Natural killer cell treated with Interleukin-12 subunit alpha and Interleukin-12 subunit beta and Interleukin-15 and Interleukin-18, amount 100 ng/mL, for 72 hours (primary cell): ENCODE measurements at regions not wholly inside any gene's neighbourhood (a gene's known extent, or its start where the extent isn't known, plus 50 kb on each side); places are given as distances from the start of the nearest gene placed in this dataset.

Source experiments
- ATAC-seq, 2 donors: fragments of 150-1000 bp; cut with Tn5 transposase in 1 of 2; sonication (Bioruptor Pico), chemical (Tn5 transposase) in 1 of 2; 2 replicates each; pipeline ENCODE4 v1.10.0; 2021
- DNase-seq: peaks from one replicate; pipeline ENCODE4 v3.0.0; 2022; ENCODE audit warnings: low spot score
- H3K27ac Mint-ChIP-seq, 2 donors: 1 replicate in 1 of 2; 2 replicates in 1 of 2; pipeline ENCODE4 v1.8.0; 2022; ENCODE audit warnings: mixed read lengths in 2 of 2, mild to moderate bottlenecking in 1 of 2, moderate library complexity in 1 of 2
- H3K27me3 Mint-ChIP-seq, 2 donors: 1 replicate in 1 of 2; 2 replicates in 1 of 2; pipeline ENCODE4 v1.8.0; 2022; ENCODE audit warnings: mixed read lengths in 2 of 2
- H3K36me3 Mint-ChIP-seq: one replicate; pipeline ENCODE4 v1.8.0; 2022; ENCODE audit warnings: mixed read lengths
- H3K4me1 Mint-ChIP-seq, 2 donors: 1 replicate in 1 of 2; 2 replicates in 1 of 2; pipeline ENCODE4 v1.8.0; 2022; ENCODE audit warnings: low read depth in 2 of 2, mixed read lengths in 2 of 2, mild to moderate bottlenecking in 1 of 2
- H3K4me3 Mint-ChIP-seq: one replicate; pipeline ENCODE4 v1.8.0; 2022; ENCODE audit warnings: mixed read lengths
- H3K9me3 Mint-ChIP-seq: 2 replicates; pipeline ENCODE4 v1.8.0; 2022; ENCODE audit warnings: mixed read lengths

GRCh38 chr6:66662721-66663507 lies 955.9 kb upstream of the EYS start:
- Mint-ChIP-seq H3K27me3 (no peaks in the 10 kb centered on the region), H3K27ac (no peak overlapping the region), H3K36me3 (no peaks in the 10 kb centered on the region), H3K4me3 (no peak overlapping the region), H3K4me1 (no peaks in the 10 kb centered on the region), H3K9me3 (peaks cover 5% of the 10 kb centered on the region)
- no peak for DNase-seq
- ATAC-seq = no peak

- Mint-ChIP-seq H3K4me1 (no peaks in the 10 kb centered on the region), H3K27me3 (no peaks in the 10 kb centered on the region), H3K9me3 (peaks cover 5% of the 10 kb centered on the region), H3K4me3 (no peak overlapping the region), H3K27ac (no peak overlapping the region), H3K36me3 (no peaks in the 10 kb centered on the region)
- no peak for DNase-seq
- no peak for ATAC-seq
Observed at GRCh38 chr6:66662196-66662595, 955.2 kb upstream of the EYS start.

- H3K36me3 Mint-ChIP-seq = peaks cover 12% of the 10 kb centered on the region
- H3K27ac Mint-ChIP-seq = no peak overlapping the region
- H3K27me3 Mint-ChIP-seq = no peaks in the 10 kb centered on the region
- no peaks in the 10 kb centered on the region for H3K4me1 Mint-ChIP-seq
- no peak overlapping the region for H3K4me3 Mint-ChIP-seq
- DNase-seq (no peak), ATAC-seq (no peak)
- peaks cover 19% of the 10 kb centered on the region for H3K9me3 Mint-ChIP-seq
Observed at GRCh38 chr6:66655420-66655819, 948.4 kb upstream of the EYS start.

GRCh38 chr6:66638518-66638917 lies 931.5 kb upstream of the EYS start:
- no peak for ATAC-seq
- Mint-ChIP-seq H3K9me3 (peaks cover 12% of the 10 kb centered on the region), H3K4me3 (no peak overlapping the region), H3K4me1 (no peaks in the 10 kb centered on the region), H3K27me3 (no peaks in the 10 kb centered on the region), H3K36me3 (peaks cover 7% of the 10 kb centered on the region), H3K27ac (no peak overlapping the region)
- no peak for DNase-seq

GRCh38 chr6:66638099-66638498 lies 931.1 kb upstream of the EYS start:
- DNase-seq (no peak), ATAC-seq (no peak)
- Mint-ChIP-seq H3K4me1 (no peaks in the 10 kb centered on the region), H3K27me3 (no peaks in the 10 kb centered on the region), H3K9me3 (peaks cover 13% of the 10 kb centered on the region), H3K4me3 (no peak overlapping the region), H3K27ac (no peak overlapping the region), H3K36me3 (peaks cover 9% of the 10 kb centered on the region)

- Mint-ChIP-seq H3K4me1 (no peaks in the 10 kb centered on the region), H3K27me3 (no peaks in the 10 kb centered on the region), H3K9me3 (peaks cover 8% of the 10 kb centered on the region), H3K36me3 (peaks cover 4% of the 10 kb centered on the region), H3K27ac (no peak overlapping the region), H3K4me3 (no peak overlapping the region)
- no peak for ATAC-seq
- DNase-seq = no peak
Observed at GRCh38 chr6:66628917-66629316, 921.9 kb upstream of the EYS start.

- H3K36me3 Mint-ChIP-seq = no peaks in the 10 kb centered on the region
- H3K9me3 Mint-ChIP-seq = peaks cover 11% of the 10 kb centered on the region
- H3K4me1 Mint-ChIP-seq = no peaks in the 10 kb centered on the region
- no peak overlapping the region for H3K4me3 Mint-ChIP-seq
- no peak overlapping the region for H3K27ac Mint-ChIP-seq
- no peak for DNase-seq
- no peak for ATAC-seq
- no peaks in the 10 kb centered on the region for H3K27me3 Mint-ChIP-seq
Observed at GRCh38 chr6:66623050-66623449, 916.0 kb upstream of the EYS start.

GRCh38 chr6:66605971-66606370 lies 898.9 kb upstream of the EYS start:
- H3K4me1 Mint-ChIP-seq = no peaks in the 10 kb centered on the region
- no peaks in the 10 kb centered on the region for H3K27me3 Mint-ChIP-seq
- peaks cover 9% of the 10 kb centered on the region for H3K9me3 Mint-ChIP-seq
- H3K4me3 Mint-ChIP-seq = no peak overlapping the region
- no peak for ATAC-seq
- DNase-seq = no peak
- no peak overlapping the region for H3K27ac Mint-ChIP-seq
- peaks cover 9% of the 10 kb centered on the region for H3K36me3 Mint-ChIP-seq

GRCh38 chr6:66605011-66605410 lies 898.0 kb upstream of the EYS start:
- H3K4me3 Mint-ChIP-seq = no peak overlapping the region
- no peak overlapping the region for H3K27ac Mint-ChIP-seq
- ATAC-seq (no peak), DNase-seq (no peak)
- peaks cover 13% of the 10 kb centered on the region for H3K9me3 Mint-ChIP-seq
- H3K27me3 Mint-ChIP-seq = no peaks in the 10 kb centered on the region
- peaks cover 15% of the 10 kb centered on the region for H3K36me3 Mint-ChIP-seq
- no peaks in the 10 kb centered on the region for H3K4me1 Mint-ChIP-seq

GRCh38 chr6:66599541-66599940 lies 892.5 kb upstream of the EYS start:
- peaks cover 15% of the 10 kb centered on the region for H3K36me3 Mint-ChIP-seq
- H3K27ac Mint-ChIP-seq = no peak overlapping the region
- H3K27me3 Mint-ChIP-seq = no peaks in the 10 kb centered on the region
- ATAC-seq (no peak), DNase-seq (no peak)
- no peaks in the 10 kb centered on the region for H3K4me1 Mint-ChIP-seq
- H3K4me3 Mint-ChIP-seq = no peak overlapping the region
- peaks cover 13% of the 10 kb centered on the region for H3K9me3 Mint-ChIP-seq

GRCh38 chr6:66578362-66578761 lies 871.3 kb upstream of the EYS start:
- Mint-ChIP-seq H3K27me3 (no peaks in the 10 kb centered on the region), H3K27ac (no peak overlapping the region), H3K36me3 (no peaks in the 10 kb centered on the region), H3K4me3 (no peak overlapping the region), H3K4me1 (no peaks in the 10 kb centered on the region), H3K9me3 (peaks cover 14% of the 10 kb centered on the region)
- ATAC-seq (no peak), DNase-seq (no peak)

- Mint-ChIP-seq H3K27ac (no peak overlapping the region), H3K4me3 (no peak overlapping the region), H3K27me3 (no peaks in the 10 kb centered on the region), H3K4me1 (no peaks in the 10 kb centered on the region), H3K9me3 (peaks cover 8% of the 10 kb centered on the region), H3K36me3 (no peaks in the 10 kb centered on the region)
- ATAC-seq = no peak
- no peak for DNase-seq
Observed at GRCh38 chr6:66568271-66568670, 861.2 kb upstream of the EYS start.

GRCh38 chr6:66561479-66561878 lies 854.5 kb upstream of the EYS start:
- no peaks in the 10 kb centered on the region for H3K27me3 Mint-ChIP-seq
- peaks cover 7% of the 10 kb centered on the region for H3K9me3 Mint-ChIP-seq
- no peaks in the 10 kb centered on the region for H3K4me1 Mint-ChIP-seq
- H3K4me3 Mint-ChIP-seq = no peak overlapping the region
- no peaks in the 10 kb centered on the region for H3K36me3 Mint-ChIP-seq
- H3K27ac Mint-ChIP-seq = no peak overlapping the region
- ATAC-seq (no peak), DNase-seq (no peak)

GRCh38 chr6:66558189-66558588 lies 851.2 kb upstream of the EYS start:
- no peak for ATAC-seq
- DNase-seq = no peak
- Mint-ChIP-seq H3K4me3 (no peak overlapping the region), H3K27me3 (no peaks in the 10 kb centered on the region), H3K4me1 (no peaks in the 10 kb centered on the region), H3K9me3 (peaks cover 19% of the 10 kb centered on the region), H3K27ac (no peak overlapping the region), H3K36me3 (peaks cover 12% of the 10 kb centered on the region)

- Mint-ChIP-seq H3K4me1 (no peaks in the 10 kb centered on the region), H3K4me3 (no peak overlapping the region), H3K9me3 (peaks cover 19% of the 10 kb centered on the region), H3K36me3 (peaks cover 12% of the 10 kb centered on the region), H3K27ac (no peak overlapping the region), H3K27me3 (no peaks in the 10 kb centered on the region)
- DNase-seq (no peak), ATAC-seq (no peak)
Observed at GRCh38 chr6:66556936-66557335, 849.9 kb upstream of the EYS start.
